EL (cell line): ENCODE measurements at regions not wholly inside any gene's neighbourhood (a gene's known extent, or its start where the extent isn't known, plus 50 kb on each side); places are given as distances from the start of the nearest gene placed in this dataset.
"Not testable (repeated sequence)": the region's sequence is repeated elsewhere in the genome, so short reads cannot be mapped to it uniquely, and the experiment has no call there.

ENCODE experiments used
- DNase-seq: peaks from one replicate; pipeline ENCODE4 v3.0.0-alpha.2; 2016

DNA sequence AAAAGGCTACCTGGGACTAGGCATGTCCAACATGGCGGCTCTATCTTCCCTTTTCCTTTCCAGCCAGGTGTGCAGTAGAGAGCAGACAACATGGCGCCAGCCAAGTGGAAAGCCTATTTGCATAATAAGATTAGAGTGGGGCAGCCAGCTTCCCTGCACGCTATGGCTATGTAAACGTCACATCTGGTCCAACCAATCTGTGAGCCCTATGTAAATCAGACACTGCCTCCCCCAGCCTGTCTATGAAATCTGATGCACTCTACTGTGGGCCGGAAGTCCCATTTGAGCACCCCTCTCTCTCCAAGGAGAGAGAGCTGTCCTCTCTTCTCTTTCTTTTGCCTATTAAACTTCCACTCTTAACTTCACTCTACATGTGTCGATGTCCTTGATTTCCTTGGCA, 984.9 kb upstream of the AUTS2 start:
- no peak for DNase-seq

DNA sequence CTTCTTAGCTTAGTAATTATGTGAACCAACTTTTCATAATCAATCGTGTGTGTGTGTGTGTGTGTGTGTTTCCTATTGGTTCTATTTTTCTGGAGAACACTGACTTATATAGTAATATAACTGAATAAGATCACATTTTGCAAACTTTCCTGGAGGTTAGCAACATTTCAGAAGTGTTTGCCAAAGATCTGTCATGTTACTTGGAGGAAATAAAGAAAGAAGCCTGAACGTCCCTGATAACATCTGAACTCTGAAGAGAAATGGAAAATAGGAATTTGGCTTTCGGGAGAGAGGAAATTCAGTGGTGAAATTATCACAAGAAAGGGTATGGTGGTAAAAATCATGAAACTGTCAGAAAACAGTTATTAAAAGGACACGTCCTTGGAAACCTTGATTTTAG, 984.4 kb upstream of the AUTS2 start:
- no peak for DNase-seq

DNA sequence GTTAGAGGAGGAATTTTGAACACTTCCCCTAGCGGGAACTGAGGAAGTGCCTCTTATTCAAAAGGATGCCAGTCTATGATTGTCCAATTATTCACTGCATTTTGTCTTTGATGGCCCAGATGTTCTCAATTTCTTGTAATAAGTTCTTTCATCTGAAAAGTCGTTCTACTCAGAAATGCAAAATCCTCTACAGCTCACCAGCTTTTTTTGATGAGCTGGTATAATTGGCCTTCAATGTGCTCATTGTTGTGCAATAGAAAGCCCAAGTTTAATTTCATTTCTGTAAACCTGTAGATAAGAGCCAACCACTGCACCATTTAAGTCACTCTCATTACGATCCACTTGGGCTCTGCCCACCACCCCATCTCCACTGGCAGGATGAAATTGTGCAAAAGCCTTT, 978.7 kb upstream of the AUTS2 start:
- DNase-seq: no peak

DNA sequence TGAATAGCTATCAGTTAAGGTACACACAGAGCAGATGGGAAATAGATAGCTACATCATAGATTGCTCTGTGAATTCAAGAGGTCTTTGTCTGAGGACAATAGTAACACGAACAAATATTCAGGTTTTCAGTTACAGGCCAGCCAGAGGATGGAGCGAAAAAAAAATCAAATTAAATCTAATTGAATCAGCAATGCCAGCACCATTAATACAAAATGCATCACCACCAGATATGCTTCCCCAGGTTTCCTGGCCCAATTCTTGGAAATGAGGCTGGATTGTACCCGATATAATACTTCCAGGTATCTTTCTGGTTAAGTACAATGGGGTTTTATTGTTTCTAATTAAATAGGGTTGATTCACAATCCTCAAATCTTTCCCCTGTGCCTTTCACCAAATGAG, 975.8 kb upstream of the AUTS2 start:
- DNase-seq: no peak

DNA sequence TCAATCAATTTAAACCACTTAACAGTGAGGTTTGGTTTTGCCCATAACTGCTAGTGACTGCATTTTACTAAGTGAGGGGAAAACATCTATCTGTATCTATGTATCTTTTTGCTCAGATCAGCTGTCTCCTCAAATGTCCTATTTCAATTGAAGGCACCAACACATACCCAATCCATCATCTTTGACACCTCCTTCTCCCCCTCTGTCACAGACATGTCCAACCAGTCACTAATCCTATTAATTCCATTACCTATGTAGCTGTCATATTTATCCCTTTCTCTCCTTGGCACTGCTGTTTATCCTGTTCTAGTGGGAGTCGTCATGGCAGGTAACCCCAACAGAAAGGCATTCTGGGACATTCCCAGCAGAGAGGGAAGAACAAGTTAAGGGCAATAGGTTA, 975.2 kb upstream of the AUTS2 start:
- DNase-seq: no peak

DNA sequence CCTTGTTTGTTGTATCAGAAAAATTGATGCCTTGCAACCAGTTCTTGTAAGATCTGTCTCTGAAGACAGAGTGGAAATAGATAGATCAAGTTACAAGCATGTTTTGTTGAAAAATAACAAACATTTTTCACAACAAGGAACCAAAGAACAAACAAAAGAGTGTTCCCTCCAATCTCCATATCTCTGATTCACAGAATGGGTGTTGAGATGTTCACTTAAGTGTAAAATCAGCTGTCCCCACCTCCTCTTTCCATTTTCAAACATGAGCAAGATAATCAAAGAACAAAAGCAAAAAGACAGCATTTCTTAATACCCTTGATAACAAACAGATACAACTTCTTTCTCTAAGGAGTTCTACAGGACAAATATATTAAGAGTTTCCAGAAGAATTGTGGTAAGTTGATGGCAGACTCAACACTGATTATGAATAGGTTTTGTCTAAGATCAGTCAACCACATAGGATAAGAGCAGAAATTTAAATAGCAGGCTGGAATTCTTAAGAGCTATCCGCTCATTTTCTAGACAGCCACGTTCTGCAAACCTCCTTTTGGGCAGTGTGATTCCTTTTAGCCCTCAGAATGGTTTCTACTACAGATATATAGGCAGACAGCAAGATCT, 970.9 kb upstream of the AUTS2 start:
- no peak for DNase-seq

DNA sequence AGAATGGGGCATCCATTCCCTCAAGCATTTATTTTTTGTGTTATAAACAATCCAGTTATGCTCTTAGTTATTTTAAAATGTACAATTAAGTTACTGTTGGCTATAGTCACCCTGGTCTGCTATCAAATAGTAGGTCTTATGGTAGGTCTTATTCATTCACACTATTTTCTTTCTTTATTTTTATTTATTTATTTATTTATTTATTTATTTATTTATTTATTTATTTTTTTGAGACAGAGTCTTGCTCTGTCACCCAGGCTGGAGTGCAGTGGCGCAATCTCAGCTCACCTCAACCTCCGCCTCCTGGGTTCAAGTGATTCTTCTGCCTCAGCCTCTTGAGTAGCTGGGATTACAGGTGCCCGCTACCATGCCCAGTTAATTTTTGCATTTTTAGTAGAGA, 967.4 kb upstream of the AUTS2 start:
- not testable (repeated sequence) for DNase-seq

DNA sequence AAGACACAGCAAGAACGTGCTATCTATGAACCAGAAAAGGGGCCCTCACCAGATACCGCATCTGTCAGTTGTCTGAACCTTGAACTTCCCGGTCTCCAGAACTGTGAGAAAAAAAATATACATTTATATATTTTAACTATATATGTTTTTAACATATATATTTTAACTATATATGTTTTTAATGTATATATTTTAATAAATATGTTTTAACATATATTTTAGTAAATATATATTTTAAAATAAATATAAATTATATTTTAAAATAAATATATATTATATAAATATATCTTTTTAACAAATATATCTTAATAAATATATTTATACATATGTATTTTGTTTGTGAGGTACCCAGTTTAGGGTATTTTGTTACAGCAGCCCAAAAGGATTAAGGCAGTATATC, 958.2 kb upstream of the AUTS2 start:
- no peak for DNase-seq

DNA sequence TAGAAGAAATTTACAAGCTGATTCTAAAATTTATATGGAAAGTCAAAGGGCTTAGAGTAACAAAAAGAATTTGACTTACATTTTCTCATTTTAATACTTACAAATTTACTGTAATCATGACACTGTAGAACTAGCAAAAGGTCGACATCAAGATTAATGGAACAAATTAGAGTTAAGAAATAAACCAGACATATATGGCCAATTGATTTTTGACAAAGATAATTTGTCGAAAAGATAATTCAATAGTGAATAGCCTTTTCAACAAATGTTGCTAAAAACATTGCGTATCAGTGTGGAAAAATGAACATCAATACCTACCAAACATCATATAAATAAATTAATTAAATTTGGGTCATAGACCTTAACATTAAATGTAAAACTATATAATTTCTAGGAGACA, 955.5 kb upstream of the AUTS2 start:
- no peak for DNase-seq

DNA sequence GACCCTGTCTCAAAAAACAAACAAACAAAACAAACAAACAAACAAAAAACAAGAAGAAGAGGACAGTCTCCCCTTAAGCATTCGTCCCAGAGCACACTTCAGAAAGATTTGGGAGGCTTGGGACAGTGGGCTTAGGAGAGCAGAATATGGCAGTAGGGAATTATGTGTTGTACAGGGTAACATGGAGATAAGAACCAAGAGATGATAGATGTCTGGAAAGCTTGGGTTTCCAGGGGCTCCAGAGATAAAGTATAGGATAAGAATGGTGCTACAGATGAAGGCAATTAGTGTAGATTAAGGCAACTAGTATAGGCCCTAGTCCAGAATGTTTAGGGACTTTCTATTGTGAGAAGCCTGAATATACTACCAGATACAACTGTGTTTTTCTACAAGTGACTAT, 934.9 kb upstream of the AUTS2 start:
- no peak for DNase-seq

DNA sequence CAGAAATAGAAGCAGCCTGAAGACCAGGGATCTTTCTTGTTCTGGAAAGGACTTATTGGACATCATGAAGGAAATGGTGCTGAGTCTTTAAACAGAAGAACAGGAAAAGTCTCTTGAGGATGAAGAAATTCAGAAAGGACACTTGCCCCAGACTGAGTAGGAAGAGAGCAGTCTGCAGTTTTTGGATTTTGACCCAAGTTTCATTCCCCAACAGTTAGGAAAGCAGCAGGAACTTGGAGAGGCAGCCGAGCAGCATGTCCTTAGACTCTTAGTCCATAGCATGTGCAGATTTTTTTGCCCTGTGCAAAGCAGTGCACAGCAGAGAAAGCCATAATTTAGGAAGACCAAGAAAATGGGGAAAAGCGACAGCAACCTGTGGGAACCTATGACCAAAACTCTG, 927.2 kb upstream of the AUTS2 start:
- DNase-seq: no peak

DNA sequence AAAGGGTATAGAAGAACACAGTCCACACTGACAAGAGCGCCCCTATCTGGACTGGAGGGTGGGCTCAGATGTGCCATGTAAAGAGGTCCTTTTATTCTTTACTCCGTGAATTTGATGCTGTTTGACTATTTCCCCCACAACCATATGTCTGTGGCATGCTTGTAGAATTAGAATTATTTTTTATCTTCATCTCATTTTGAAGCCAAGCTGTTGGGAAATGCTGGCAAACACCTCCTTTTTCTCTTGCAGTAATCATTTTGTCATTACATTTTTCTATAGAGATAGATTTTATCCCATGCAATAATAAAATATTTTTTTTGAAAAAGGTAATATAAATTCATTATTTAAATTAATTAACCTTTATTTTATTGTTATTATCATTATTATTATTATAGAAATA, 926.6 kb upstream of the AUTS2 start:
- no peak for DNase-seq

DNA sequence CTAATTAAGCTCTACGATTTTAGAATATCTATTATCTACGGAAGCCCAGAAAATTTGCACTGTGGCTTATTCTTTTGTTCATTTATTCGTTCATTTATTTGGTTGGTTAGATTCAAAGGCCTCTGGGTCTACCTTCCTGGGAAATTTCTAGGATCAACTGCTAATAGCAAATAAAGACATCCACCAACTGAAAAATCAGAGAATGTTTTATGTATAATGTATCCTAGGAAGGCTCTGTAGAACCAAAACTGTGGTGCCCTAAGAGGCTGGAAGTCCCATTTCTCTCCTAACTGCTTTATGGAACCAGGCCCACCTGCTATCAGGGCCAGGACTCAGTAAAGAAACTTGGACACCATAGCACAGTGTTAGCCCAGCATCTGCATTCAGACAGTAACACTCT, 923.4 kb upstream of the AUTS2 start:
- no peak for DNase-seq

DNA sequence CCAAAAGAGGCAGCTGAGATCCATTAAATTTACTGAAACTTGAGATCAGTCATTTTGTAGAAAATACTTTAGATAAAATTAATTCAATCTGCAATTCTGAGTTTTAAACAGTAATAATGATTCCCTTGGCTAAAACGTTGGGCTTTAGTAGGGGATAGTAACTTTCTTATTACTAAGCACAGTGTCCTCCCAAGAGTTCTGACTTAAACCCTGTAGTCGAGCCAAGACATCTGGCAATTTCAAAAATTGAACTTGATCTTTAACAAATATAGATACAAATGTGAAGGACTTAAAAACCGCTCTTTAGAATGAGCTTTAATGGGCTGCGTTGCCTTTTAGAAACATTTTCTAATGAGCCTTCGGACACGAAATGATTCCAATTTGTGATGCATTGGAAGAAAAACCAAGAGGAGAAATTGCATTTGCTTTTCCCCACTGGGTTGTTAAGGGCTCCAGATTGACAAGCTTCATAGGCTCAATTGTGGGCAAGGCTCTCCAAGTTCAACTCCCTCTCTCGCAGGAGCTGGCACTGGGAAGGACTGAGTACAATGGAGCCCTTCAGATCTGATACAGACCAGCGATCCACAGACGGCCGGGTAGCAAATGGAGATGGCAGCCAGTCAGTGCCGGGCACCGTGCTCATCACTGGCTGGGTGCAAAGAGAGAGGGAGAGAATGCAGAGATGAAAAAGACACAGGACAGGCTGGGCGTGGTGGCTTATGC, 921.3 kb upstream of the AUTS2 start:
- DNase-seq: no peak

DNA sequence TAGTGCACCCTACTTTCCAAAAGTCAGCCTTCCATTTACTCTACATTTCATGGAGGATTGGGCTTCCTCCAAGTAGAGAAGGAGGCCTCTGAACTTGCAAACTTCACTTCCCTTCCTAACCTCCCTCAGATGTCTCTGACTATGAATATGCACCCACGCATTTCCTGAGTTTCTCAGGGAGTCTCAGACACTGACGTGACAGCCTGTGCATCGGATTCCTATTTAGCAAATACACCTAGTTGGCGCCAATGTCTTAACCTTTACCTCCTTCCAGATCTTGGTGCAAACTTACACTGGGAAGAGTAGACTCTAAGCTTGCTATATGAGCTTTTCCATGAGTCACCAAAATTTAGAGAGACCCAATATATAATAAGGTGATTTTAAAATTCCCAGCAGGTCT, 920.1 kb upstream of the AUTS2 start:
- DNase-seq: no peak

DNA sequence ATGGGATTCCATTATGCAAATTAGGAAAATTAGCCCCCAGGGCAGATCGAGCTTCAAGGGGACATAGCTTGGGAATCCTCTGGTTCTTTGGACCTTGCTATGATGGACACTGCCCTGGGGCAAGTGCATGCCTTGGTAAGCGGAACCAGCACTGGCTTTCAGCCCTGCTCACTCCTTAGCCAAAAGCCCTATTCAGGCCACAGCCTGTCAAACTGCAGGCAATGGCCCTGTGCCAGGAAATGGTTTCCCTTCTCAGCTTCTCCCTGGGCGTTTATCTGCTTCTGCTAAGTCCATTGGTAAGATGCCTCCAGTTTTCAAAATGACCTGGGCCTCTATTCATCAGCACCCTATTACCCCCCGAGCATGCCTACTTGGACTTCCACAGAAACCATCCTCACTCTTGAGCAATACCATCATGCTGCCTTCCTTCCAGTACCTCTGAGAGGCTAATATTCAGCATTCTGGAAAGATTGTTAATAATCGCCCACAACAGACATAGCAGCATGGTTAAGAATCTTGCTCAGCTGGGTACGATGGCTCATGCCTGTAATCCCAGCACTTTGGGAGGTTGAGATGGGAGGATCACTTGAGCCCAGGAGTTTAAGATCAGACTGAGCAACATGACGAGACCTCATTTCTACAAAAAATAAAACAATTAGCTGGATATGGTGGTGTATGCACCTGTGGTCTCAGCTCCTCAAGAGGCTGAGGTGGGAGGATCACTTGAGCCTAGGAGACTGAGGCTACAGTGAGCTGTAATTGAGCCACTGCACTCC, 918.6 kb upstream of the AUTS2 start:
- DNase-seq: no peak

DNA sequence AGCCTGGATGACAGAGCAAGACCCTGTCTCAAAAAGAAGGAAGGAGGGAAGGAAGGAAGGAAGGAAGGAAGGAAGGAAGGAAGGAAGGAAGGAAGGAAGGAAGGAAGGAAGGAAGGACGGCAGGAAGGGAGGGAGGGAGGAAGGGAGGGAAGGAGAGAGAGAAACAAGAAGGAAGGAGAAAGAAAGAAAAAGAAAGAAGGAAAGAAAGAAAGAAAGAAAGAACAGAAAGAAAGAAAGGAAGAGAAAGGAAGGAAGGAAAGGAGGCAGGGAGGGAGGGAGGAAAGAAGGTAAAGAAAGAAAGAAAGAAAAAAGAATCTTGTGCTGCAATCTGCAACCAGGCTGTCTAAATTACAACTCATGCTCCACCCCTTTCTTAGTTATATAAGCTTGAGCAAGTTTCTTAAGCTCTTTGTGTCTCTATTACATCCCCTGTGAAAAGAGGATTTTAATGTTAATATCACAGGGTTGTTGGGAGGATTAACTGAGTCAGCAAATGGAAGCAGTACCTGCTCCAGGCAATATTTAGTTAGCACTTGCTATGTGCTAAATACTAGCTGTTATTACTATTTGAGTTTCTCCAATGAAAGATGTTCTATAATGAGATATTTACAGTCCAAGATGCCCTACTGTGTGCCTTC, 917.9 kb upstream of the AUTS2 start:
- DNase-seq: no peak

DNA sequence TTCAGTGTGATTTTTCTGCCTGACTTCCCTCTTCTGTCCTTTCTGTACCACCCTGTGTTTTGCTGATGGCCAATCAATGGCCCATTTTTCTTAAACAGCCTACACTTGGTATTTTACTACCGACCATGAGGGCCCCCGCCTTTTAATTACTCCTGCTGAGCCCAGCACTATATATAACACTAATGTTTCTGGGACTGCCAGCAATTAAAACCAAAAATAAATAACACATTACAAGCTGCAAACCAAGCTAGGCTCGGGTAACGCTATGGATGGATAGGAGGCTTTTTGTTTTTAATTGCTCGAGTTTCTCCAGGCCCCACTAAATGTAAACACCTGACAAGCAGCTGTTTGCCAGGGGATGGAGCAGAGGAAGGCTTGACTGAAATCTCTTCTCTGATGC, 915.4 kb upstream of the AUTS2 start:
- no peak for DNase-seq

DNA sequence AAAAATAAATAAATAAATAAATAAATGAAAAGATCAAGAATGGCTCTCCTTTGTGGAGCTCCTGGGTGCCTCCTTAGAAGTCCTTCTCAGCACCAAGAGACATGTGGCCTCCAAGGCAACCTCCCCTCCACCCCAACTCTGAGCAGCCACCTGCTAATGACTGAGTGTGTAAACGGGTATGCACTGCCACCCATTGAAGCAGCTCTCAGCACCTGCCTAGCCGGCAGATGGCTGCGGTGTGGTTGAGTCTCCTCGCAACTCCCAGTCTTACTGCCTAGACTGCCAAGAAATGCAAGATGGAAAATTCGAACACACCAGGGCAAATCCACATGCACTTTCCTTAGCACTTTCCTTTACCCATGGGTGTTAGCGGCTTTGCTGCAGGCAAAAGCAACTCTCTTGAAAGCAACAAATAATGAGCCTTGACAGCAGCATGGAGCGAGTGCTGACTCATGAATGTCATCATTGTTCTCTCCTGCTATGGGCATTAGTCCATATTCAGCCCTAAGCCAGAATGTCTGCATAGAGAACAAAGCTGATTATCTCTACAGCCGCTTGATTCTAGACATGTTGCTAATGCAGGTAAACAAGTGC, 913.9 kb upstream of the AUTS2 start:
- DNase-seq: no peak

DNA sequence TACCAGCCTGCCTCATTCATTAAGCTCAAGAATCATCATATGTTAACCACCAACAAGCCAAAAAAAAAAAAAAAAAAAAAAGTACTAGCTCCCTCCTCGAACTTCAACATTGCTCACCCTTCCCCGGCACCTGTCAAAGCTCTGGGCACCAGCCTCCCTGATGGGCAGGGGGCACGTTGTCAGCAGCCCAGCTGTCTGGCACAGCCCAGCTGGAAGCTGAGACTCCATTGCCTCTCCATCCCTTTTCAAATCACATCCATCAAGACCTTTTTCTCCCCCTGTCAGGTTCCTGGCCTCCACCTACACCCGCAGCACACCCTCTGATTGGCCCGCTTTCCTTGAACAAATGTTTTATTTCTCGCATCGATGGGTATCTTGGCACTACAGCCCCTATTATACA, 913.3 kb upstream of the AUTS2 start:
- no peak for DNase-seq

DNA sequence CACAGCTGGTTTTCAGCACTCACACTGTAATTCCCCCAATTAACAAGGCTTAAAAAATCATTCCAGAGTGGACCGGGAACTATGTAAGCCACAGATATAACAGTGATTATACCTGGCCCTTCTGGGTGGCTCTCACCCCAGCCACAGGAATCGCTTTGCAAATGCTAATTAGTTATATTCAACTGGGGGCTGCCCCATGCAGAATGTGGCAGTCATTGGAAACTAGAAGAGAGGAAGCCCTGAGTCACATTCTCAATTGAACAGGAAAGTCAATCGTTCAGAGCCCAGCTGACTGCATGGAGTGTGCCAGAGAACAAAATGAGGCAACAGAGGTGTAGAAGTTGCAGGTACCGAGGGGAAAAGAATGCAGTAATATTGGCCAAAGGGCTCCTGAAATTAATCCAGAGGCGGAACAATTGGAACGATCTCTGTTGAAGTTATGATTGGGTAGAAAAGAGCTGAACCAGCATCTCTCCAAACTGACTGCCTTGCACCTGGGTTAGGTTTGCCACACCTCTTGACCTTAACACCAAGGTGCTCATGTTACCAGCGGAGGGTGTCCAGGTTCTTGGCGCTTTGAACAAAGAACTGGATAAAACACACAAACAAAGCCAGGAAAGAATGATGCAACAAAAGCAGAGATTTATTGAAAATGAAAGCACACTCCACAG, 909.7 kb upstream of the AUTS2 start:
- no peak for DNase-seq

DNA sequence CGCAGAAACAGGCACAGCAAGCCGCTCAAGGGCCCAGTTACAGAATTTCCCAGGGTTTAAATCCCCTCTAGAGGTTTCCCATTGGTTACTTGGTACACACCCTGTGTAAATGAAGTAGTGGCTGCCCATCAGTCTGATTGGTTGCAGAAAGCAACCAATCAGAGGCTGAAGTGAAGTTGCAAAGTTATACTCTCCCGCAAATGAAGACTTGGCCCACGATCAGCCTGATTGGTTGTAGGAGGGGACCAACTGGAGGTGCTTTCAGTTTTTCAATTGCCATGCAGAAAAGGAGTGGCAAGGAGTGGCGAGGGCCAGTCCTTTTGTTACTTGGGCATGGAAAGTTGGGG, 909.2 kb upstream of the AUTS2 start:
- no peak for DNase-seq
